MCF 10A (cell line): ENCODE measurements at regions not wholly inside any gene's neighbourhood (a gene's known extent, or its start where the extent isn't known, plus 50 kb on each side); places are given as distances from the start of the nearest gene placed in this dataset.
A peak's percentile ranks its signal among the peaks of the same experiment; 100 is the strongest.

ENCODE experiments used
- BruUV-seq: library from RNA; stranded (reverse); fragments of 400-500 nt; replicated peaks from 2 replicates; lab custom pipeline; 2021; lab: Mats Ljungman, UMichigan
- CTCF ChIA-PET: fragments of 300-600 bp; sonication (Branson Sonifier 250); formaldehyde crosslinking; extraction: SDS; loops from one replicate; lab custom pipeline; 2021; ENCODE audit warnings: antibody characterized with exemption, inconsistent platforms; lab: Yijun Ruan, JAX
- POLR2A ChIA-PET: fragments of 300-600, 350-650 bp; sonication (Branson Sonifier 250); formaldehyde crosslinking; extraction: SDS; loops from one replicate; lab custom pipeline; 2020; ENCODE audit warnings: antibody characterized with exemption, inconsistent platforms; lab: Yijun Ruan, JAX
- DNase-seq: peaks from one replicate; pipeline ENCODE4 v3.0.0-alpha.2; 2018; ENCODE audit not compliant: unreplicated experiment
- H3K27ac Mint-ChIP-seq: one replicate; pipeline ENCODE4 v1.8.0; 2022; ENCODE audit warnings: mild to moderate bottlenecking, low read depth, mixed read lengths; ENCODE audit not compliant: unreplicated experiment
- H3K27me3 Mint-ChIP-seq: one replicate; pipeline ENCODE4 v1.8.0; 2022; ENCODE audit warnings: mixed read lengths; ENCODE audit not compliant: insufficient read depth, unreplicated experiment
- H3K36me3 Mint-ChIP-seq: one replicate; pipeline ENCODE4 v1.8.0; 2022; ENCODE audit warnings: mild to moderate bottlenecking, moderate library complexity, mixed read lengths; ENCODE audit not compliant: insufficient read depth, unreplicated experiment
- H3K4me1 Mint-ChIP-seq: one replicate; pipeline ENCODE4 v1.8.0; 2022; ENCODE audit warnings: mixed read lengths; ENCODE audit not compliant: insufficient read depth, unreplicated experiment
- H3K4me3 Mint-ChIP-seq: one replicate; pipeline ENCODE4 v1.8.0; 2022; ENCODE audit warnings: mild to moderate bottlenecking, moderate library complexity, mixed read lengths; ENCODE audit not compliant: unreplicated experiment
- H3K9me3 Mint-ChIP-seq: one replicate; pipeline ENCODE4 v1.8.0; 2022; ENCODE audit warnings: mixed read lengths; ENCODE audit not compliant: unreplicated experiment
- intact Hi-C: fragments of 100-400 bp; cut with micrococcal nuclease; formaldehyde crosslinking; loops from 2 replicates; pipeline ENCODE4 v1.14.1; 2022
- TF ChIP-seq, protein P1 (sequence below): fragments of 200-600 bp; IDR thresholded peaks from one replicate; pipeline ENCODE4 v1.8.0; 2022; ENCODE audit warnings: antibody characterized with exemption, mild to moderate bottlenecking; ENCODE audit not compliant: unreplicated experiment

DNA sequence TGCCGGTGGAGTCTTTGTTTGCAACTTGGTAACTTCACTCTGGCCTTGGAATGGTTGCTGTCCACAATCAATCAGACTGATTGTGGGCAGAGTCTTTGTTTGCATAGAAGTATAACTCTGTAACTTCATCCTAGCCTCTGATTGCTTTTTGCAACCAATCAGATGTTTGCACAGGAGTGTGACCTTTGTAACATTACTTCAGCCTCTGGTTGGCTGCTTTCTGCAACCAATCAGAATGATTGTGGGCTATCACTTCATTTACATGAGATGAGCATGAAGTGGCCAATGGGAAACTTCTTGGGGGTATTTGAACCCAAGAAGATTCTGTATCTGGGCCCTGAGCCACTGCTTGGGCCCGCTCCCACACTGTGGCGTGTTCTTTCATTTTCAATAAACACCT, 79.6 kb upstream of the CLDN5 start:
- TF ChIP-seq, protein P1, sequence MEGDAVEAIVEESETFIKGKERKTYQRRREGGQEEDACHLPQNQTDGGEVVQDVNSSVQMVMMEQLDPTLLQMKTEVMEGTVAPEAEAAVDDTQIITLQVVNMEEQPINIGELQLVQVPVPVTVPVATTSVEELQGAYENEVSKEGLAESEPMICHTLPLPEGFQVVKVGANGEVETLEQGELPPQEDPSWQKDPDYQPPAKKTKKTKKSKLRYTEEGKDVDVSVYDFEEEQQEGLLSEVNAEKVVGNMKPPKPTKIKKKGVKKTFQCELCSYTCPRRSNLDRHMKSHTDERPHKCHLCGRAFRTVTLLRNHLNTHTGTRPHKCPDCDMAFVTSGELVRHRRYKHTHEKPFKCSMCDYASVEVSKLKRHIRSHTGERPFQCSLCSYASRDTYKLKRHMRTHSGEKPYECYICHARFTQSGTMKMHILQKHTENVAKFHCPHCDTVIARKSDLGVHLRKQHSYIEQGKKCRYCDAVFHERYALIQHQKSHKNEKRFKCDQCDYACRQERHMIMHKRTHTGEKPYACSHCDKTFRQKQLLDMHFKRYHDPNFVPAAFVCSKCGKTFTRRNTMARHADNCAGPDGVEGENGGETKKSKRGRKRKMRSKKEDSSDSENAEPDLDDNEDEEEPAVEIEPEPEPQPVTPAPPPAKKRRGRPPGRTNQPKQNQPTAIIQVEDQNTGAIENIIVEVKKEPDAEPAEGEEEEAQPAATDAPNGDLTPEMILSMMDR, result no peak
- ChIA-PET CTCF (no interaction called here), POLR2A (no interaction called here)
- Mint-ChIP-seq H3K4me1 (peaks cover 15% of the 10 kb centered on the region), H3K36me3 (peaks cover 12% of the 10 kb centered on the region), H3K4me3 (no peak overlapping the region), H3K9me3 (peaks cover 7% of the 10 kb centered on the region), H3K27ac (no peak overlapping the region), H3K27me3 (no peaks in the 10 kb centered on the region)
- no peak for DNase-seq
- intact Hi-C loops, result no loop called here
- no TSS peak for BruUV-seq

DNA sequence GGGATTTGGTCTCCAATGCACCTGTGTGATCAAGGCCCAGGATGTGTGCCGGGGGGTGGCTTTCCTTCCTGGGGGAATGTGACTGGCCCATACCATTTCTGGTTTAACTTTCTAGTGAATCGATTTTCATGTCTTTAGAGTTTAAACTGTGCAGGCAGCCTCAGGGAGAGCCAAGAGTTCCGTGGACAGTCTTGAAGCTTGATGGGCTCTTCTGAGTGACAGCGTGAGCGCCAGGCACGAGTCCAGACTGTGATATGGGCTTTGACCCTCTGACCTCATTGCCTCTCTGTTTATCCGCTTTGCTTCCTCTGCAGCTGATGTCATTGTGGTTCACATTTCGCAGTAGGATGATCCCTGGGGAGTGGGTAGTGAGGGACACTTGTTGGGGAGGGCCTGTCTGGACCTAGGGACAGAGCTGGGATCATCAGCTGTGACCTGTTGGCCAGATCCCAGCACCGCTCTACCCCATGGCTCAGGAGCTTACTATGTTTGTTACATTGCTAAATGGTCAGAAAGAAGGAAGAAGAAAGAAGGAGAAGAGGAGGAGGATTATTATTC, 80.6 kb upstream of the CLDN5 start:
- intact Hi-C loops, result no loop called here
- no peak overlapping the region for H3K27ac Mint-ChIP-seq
- peaks cover 7% of the 10 kb centered on the region for H3K9me3 Mint-ChIP-seq
- ChIA-PET CTCF (interaction anchor here (1.4 kb wide), 1 partner anchor 25 kb away, joined by 4 read pairs; no protein-coding TSS in a partner anchor), POLR2A (no interaction called here)
- DNase-seq, result no peak
- no TSS peak for BruUV-seq
- H3K4me3 Mint-ChIP-seq, result no peak overlapping the region
- H3K4me1 Mint-ChIP-seq, result peaks cover 13% of the 10 kb centered on the region
- peaks cover 7% of the 10 kb centered on the region for H3K36me3 Mint-ChIP-seq
- no peaks in the 10 kb centered on the region for H3K27me3 Mint-ChIP-seq
- TF ChIP-seq, protein P1, result no peak

DNA sequence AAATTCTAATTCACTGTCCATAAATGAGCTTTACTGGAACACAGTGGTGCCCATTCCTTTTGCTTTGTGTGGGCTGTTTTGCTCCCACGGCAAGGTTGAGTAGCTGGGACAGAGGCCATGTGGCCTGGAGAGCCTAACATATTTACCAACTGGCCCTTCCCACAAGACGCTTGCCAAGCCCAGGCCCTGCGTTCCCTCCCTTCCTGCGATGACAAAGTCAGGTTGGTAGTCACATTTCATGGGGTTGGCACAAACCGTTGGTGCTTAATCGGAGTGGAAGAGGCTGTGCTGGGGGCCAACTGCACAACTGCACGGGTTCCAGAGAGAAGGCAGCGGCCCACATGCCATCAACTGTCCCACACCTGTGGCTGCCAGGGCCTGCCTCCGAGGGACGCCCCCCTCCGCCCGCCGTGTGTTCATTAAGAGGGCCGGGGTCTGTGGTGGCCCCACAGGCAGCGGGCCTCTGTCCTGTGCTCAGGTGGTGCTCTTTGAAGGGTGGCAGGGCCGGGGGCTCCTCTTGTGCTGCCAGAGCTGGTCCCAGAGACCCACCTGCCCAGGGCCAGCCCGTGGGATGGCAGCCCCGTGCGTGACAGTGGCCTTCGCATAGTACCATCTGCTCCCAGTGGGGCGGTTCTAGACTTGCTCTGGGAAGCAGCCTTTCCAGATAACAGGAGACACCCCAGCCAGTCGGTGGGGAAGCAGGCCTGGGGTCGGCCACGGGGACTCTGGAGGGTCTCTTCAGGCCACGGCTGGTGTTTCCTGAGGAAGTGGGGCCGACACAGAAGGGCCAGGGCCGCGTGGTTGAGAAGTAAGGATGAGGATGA, 81.5 kb upstream of the CLDN5 start:
- Mint-ChIP-seq H3K27me3 (no peaks in the 10 kb centered on the region), H3K4me3 (no peak overlapping the region), H3K9me3 (peaks cover 7% of the 10 kb centered on the region), H3K27ac (no peak overlapping the region), H3K4me1 (peaks cover 13% of the 10 kb centered on the region), H3K36me3 (peaks cover 6% of the 10 kb centered on the region)
- TF ChIP-seq, protein P1, result no peak
- ChIA-PET POLR2A (no interaction called here), CTCF (interaction anchor here (0.5 to 1.4 kb wide), 2 partner anchors 24 to 308 kb away, joined by 3 to 4 read pairs; no protein-coding TSS in a partner anchor)
- peak; percentile 47 for DNase-seq
- intact Hi-C loops, result no loop called here
- no TSS peak for BruUV-seq

DNA sequence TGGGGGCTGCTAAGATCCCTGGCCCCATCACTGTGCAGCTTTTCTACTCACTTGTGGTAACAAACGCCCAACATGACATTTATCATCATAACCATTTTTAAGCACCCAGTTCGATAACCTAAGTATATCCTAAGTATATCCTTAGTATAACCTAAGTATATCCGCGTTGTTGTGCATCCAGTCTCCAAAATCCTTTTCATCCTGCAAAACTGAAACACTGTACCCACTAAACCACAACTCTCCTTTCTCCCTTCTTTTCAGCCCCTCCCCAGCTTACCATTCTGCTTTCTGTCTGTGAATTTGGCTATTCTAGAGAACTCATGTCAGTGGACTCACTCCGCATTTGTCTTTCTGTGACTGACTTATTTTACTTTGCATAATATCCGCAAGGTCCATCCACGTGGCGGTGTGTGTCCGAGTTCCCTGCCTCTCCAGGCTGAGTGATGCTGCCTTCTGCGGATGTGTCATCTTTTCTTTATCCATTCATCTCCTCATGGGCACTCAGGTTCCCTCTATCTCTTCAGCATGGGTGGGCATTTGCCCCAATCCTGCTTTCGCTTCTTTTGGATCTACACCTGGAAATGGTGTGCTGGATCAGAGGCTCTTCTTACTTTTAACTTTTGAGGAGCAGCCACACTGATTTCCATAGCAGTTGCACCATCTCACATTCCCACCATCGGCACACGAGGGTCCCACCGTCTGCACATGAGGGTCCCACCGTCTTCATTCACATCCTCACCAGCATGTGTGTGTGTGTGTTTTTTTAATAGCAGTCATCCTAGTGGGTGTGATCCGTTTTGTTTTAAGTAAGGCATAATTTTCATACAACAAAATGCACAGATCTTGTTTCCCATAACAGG, 82.4 kb upstream of the CLDN5 start:
- Mint-ChIP-seq H3K4me1 (peaks cover 13% of the 10 kb centered on the region), H3K36me3 (peaks cover 6% of the 10 kb centered on the region), H3K4me3 (no peak overlapping the region), H3K9me3 (peaks cover 3% of the 10 kb centered on the region), H3K27me3 (no peaks in the 10 kb centered on the region), H3K27ac (peak overlapping the region; percentile 46)
- CTCF ChIA-PET, result interaction anchor here (0.8 kb wide), 1 partner anchor 14 kb away, joined by 3 read pairs; no protein-coding TSS in a partner anchor
- intact Hi-C loops, result no loop called here
- TSS peak; percentile 25 for BruUV-seq
- TF ChIP-seq, protein P1, result no peak
- no peak for DNase-seq
- POLR2A ChIA-PET, result no interaction called here
